Activated CD8-positive, alpha-beta T cell treated with anti-CD3 and anti-CD28 coated beads for 36 hours (primary cell): ENCODE measurements at regions not wholly inside any gene's neighbourhood (a gene's known extent, or its start where the extent isn't known, plus 50 kb on each side); places are given as distances from the start of the nearest gene placed in this dataset.

Experiments used
- ATAC-seq: fragments of 200-7000 bp; cut with Tn5 transposase; one replicate; pipeline ENCODE4 v1.10.0; 2021; ENCODE audit warnings: mild to moderate bottlenecking, moderate library complexity
- CTCF ChIA-PET: fragments of 350-600 bp; sonication (Branson Sonifier 250); formaldehyde crosslinking; loops from one replicate; lab custom pipeline; 2021; ENCODE audit warnings: antibody characterized with exemption; lab: Charles Lee
- POLR2A ChIA-PET: fragments of 350-600 bp; sonication (Branson Sonifier 250); formaldehyde crosslinking; loops from one replicate; lab custom pipeline; 2021; ENCODE audit warnings: antibody characterized with exemption; lab: Charles Lee
- DNase-seq: peaks from one replicate; pipeline ENCODE4 v3.0.0-alpha.2; 2020
- H3K27ac Mint-ChIP-seq: one replicate; pipeline ENCODE4 v1.8.0; 2021; ENCODE audit warnings: mild to moderate bottlenecking, mixed read lengths
- H3K27me3 Mint-ChIP-seq: one replicate; pipeline ENCODE4 v1.8.0; 2021; ENCODE audit warnings: mixed read lengths
- H3K36me3 Mint-ChIP-seq: one replicate; pipeline ENCODE4 v1.8.0; 2021; ENCODE audit warnings: low read depth, mixed read lengths
- H3K4me1 Mint-ChIP-seq: one replicate; pipeline ENCODE4 v1.8.0; 2021; ENCODE audit warnings: low read depth, mixed read lengths
- H3K4me3 Mint-ChIP-seq: one replicate; pipeline ENCODE4 v1.8.0; 2021; ENCODE audit warnings: mild to moderate bottlenecking, moderate library complexity, mixed read lengths
- H3K9me3 Mint-ChIP-seq: one replicate; pipeline ENCODE4 v1.8.0; 2021; ENCODE audit warnings: mixed read lengths
- intact Hi-C: fragments of 100-400 bp; cut with micrococcal nuclease; formaldehyde crosslinking; loops from one replicate; pipeline ENCODE4 v1.10.0; 2022
- TF ChIP-seq, protein P1 (sequence below): fragments of 200-600 bp; IDR thresholded peaks from one replicate; pipeline ENCODE4 v1.8.0; 2022; ENCODE audit warnings: antibody characterized with exemption, mild to moderate bottlenecking

DNA sequence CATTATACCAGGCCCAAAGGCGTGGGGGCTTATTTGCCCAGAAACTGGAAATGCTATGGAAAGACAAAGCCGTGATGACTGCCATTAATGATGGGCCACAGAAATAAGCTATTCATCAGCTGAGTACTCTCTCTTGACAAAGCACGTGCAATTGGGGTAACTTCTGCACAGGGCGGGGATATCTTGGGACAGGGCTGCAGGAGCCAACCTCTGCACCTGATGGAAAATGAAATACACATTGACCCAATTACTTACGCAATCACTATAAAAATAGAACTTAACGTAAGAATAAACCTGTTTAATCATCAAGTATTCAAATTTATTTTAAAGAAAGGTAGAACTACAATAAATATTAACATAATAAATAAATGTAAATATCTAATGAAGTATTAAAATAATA, 180.1 kb upstream of the NTF3 start:
- intact Hi-C loops = no loop called here
- ATAC-seq = no peak
- H3K27ac Mint-ChIP-seq = no peak overlapping the region
- DNase-seq = no peak
- TF ChIP-seq, protein P1, sequence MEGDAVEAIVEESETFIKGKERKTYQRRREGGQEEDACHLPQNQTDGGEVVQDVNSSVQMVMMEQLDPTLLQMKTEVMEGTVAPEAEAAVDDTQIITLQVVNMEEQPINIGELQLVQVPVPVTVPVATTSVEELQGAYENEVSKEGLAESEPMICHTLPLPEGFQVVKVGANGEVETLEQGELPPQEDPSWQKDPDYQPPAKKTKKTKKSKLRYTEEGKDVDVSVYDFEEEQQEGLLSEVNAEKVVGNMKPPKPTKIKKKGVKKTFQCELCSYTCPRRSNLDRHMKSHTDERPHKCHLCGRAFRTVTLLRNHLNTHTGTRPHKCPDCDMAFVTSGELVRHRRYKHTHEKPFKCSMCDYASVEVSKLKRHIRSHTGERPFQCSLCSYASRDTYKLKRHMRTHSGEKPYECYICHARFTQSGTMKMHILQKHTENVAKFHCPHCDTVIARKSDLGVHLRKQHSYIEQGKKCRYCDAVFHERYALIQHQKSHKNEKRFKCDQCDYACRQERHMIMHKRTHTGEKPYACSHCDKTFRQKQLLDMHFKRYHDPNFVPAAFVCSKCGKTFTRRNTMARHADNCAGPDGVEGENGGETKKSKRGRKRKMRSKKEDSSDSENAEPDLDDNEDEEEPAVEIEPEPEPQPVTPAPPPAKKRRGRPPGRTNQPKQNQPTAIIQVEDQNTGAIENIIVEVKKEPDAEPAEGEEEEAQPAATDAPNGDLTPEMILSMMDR = no peak
- POLR2A ChIA-PET = no interaction called here
- CTCF ChIA-PET = no interaction called here
- no peak overlapping the region for H3K4me3 Mint-ChIP-seq
- H3K27me3 Mint-ChIP-seq = peaks cover 3% of the 10 kb centered on the region
- no peaks in the 10 kb centered on the region for H3K4me1 Mint-ChIP-seq
- H3K36me3 Mint-ChIP-seq = no peaks in the 10 kb centered on the region
- H3K9me3 Mint-ChIP-seq = no peaks in the 10 kb centered on the region

DNA sequence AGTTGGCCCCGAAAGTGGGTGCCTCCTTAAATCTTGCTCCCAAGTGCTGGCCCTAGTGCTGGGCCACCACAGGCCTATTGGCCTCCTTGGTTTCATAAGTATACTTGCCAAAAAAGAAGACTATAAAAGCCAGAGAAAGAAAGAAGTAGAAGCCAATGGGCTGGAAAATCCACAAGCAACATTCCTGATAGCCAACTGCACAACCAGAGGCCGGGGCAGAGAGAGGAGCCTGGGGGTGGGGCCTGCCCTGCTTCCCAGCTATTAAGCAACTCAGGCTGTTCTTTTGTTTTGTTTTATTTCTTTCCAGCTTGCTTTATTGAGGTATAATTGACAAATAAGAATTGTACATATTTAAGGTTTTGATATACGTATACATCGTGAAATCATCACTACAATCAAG, 177.2 kb upstream of the NTF3 start:
- TF ChIP-seq, protein P1 = no peak
- POLR2A ChIA-PET = no interaction called here
- no peaks in the 10 kb centered on the region for H3K9me3 Mint-ChIP-seq
- ATAC-seq = no peak
- intact Hi-C loops = no loop called here
- DNase-seq = no peak
- H3K36me3 Mint-ChIP-seq = no peaks in the 10 kb centered on the region
- CTCF ChIA-PET = no interaction called here
- no peak overlapping the region for H3K4me3 Mint-ChIP-seq
- no peaks in the 10 kb centered on the region for H3K4me1 Mint-ChIP-seq
- H3K27me3 Mint-ChIP-seq = peaks cover 3% of the 10 kb centered on the region
- H3K27ac Mint-ChIP-seq = no peak overlapping the region

DNA sequence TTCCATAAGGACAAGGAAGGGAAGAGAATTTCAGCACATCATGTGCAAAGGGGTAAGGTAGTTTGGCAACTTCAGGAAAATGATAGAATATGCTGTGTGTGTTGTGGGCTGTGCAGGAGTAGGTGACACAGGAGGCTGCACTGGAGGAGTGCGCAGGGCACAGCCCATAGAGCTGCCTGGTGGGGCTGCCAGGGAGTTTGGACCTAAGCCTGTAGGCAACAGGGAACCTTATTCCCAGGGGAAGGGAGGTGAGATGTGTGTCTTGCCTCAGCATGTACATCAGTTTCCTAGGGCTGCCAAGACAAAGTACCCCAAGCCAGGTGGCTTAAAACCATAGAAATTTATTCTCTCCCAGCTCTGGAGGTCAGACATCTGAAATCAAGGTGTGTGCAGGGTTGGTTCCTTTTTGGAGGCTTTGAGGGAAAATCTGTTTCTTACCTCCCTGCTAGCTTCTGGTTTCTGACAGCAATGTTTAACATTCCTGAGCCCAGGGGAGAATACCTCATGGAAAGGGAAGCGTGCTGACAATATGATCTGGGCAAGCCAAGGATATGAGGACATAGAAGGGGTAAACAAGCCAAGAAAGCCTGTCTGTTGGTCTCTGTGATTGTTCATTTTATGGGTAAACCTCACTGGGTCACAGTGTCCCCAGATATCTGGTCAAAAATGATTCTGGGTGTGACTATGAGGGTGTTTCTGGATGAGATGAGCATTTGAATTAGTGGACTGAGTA, 174.0 kb upstream of the NTF3 start:
- Mint-ChIP-seq H3K27ac (no peak overlapping the region), H3K9me3 (no peaks in the 10 kb centered on the region), H3K27me3 (peaks cover 3% of the 10 kb centered on the region), H3K4me3 (no peak overlapping the region), H3K4me1 (no peaks in the 10 kb centered on the region), H3K36me3 (no peaks in the 10 kb centered on the region)
- intact Hi-C loops = no loop called here
- DNase-seq (no peak), ATAC-seq (no peak)
- ChIA-PET CTCF (no interaction called here), POLR2A (interaction anchor here (0.7 kb wide), 1 partner anchor 10 kb away, joined by 4 read pairs; no protein-coding TSS in a partner anchor)
- TF ChIP-seq, protein P1 = no peak

DNA sequence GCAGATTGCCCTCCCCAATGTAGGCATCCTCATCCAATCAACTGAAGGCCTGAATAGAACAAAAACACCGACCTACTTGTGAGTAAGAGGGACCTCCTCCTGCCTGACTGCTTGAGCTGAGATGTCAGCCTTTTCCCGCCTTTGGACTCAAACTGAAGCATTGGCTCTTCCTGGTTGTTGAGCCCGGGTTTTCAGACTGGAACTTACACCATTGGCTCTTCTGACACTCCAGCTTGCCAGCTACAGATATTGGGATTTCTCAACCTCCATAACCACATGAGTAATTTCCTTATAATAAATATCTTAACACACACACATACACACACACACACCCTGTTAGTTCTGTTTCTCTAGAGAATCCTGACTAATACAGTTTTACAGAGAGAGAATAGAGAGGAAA, 173.4 kb upstream of the NTF3 start:
- no peak overlapping the region for H3K4me3 Mint-ChIP-seq
- no peak for ATAC-seq
- H3K27ac Mint-ChIP-seq = no peak overlapping the region
- ChIA-PET CTCF (no interaction called here), POLR2A (no interaction called here)
- no peak for DNase-seq
- no peaks in the 10 kb centered on the region for H3K4me1 Mint-ChIP-seq
- no peaks in the 10 kb centered on the region for H3K9me3 Mint-ChIP-seq
- TF ChIP-seq, protein P1 = no peak
- peaks cover 3% of the 10 kb centered on the region for H3K27me3 Mint-ChIP-seq
- intact Hi-C loops = no loop called here
- H3K36me3 Mint-ChIP-seq = no peaks in the 10 kb centered on the region

DNA sequence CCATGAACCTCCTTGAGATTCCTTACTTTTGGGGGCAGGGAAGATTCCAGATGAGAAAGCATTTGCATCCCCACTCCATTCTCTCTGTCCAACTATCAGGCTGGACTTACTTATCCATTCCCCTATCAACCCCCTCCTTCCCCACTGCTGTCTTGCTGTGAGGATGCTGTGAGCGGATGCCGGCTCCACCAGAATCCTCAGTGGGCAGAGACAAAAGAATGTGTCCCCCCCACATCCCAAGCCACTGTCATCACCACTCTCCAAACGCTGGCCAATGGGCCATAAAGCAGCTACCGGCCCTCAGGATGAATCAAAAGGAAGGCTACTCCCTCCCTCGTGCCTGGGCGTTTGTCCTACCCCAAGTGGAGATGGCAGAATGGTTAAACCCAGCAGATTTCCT, 173.0 kb upstream of the NTF3 start:
- Mint-ChIP-seq H3K27ac (no peak overlapping the region), H3K27me3 (peaks cover 3% of the 10 kb centered on the region), H3K9me3 (no peaks in the 10 kb centered on the region), H3K4me3 (no peak overlapping the region), H3K4me1 (no peaks in the 10 kb centered on the region), H3K36me3 (no peaks in the 10 kb centered on the region)
- ChIA-PET CTCF (no interaction called here), POLR2A (no interaction called here)
- no peak for ATAC-seq
- DNase-seq = no peak
- TF ChIP-seq, protein P1 = no peak
- intact Hi-C loops = no loop called here
